SU-DHL-6 (cell line): ENCODE measurements at regions not wholly inside any gene's neighbourhood (a gene's known extent, or its start where the extent isn't known, plus 50 kb on each side); places are given as distances from the start of the nearest gene placed in this dataset.

Source experiments
- EZH2phosphoT487 ChIP-seq: fragments of 200-600 bp; sonication (generic), shearing (Covaris generic); conservative IDR thresholded peaks from 2 replicates; pipeline ENCODE4 v1.6.1; 2018; ENCODE audit warnings: mild to moderate bottlenecking, antibody characterized with exemption, low read length, moderate library complexity, mixed read lengths
- TF ChIP-seq, protein P1 (sequence below): fragments of 200-600 bp; sonication (generic); IDR thresholded peaks from one replicate; pipeline ENCODE4 v1.5.1; 2017; ENCODE audit warnings: antibody characterized with exemption, mild to moderate bottlenecking, low read length, moderate library complexity; ENCODE audit not compliant: insufficient read depth, poor library complexity, severe bottlenecking

DNA sequence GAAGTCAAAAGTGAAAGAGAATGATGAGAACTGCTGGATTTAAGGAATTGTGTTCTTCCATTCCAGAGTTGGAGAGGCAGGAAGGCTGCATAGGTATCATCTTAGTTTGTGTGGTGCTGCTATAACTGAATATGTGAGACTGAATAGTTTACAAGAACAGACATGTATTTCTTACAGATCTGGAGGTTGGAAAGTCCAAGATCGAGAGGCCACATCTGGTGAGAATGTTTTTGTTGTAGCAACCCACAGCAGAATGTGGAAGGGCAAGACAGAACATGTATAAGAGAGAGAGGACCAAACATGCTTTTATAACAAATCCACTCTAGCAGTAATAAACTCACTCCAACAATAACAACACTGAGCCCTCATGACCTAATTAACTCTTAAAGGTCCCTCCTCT, 408.6 kb downstream of the FAM47B start:
- TF ChIP-seq, protein P1, sequence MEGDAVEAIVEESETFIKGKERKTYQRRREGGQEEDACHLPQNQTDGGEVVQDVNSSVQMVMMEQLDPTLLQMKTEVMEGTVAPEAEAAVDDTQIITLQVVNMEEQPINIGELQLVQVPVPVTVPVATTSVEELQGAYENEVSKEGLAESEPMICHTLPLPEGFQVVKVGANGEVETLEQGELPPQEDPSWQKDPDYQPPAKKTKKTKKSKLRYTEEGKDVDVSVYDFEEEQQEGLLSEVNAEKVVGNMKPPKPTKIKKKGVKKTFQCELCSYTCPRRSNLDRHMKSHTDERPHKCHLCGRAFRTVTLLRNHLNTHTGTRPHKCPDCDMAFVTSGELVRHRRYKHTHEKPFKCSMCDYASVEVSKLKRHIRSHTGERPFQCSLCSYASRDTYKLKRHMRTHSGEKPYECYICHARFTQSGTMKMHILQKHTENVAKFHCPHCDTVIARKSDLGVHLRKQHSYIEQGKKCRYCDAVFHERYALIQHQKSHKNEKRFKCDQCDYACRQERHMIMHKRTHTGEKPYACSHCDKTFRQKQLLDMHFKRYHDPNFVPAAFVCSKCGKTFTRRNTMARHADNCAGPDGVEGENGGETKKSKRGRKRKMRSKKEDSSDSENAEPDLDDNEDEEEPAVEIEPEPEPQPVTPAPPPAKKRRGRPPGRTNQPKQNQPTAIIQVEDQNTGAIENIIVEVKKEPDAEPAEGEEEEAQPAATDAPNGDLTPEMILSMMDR, result no peak
- TF ChIP-seq EZH2phosphoT487, result no peak
